Mesothelial cell of epicardium (in vitro differentiated cells): ENCODE measurements at regions not wholly inside any gene's neighbourhood (a gene's known extent, or its start where the extent isn't known, plus 50 kb on each side); places are given as distances from the start of the nearest gene placed in this dataset.

Experiments
- DNase-seq, 2 experiments: peaks; one replicate each; pipeline ENCODE4 v3.0.0; 2021; ENCODE audit warnings: low spot score in 2 of 2; ENCODE audit not compliant: unreplicated experiment in 2 of 2
- H3K27ac Mint-ChIP-seq: 2 replicates; pipeline ENCODE4 v1.8.0; 2021; ENCODE audit warnings: mixed read lengths
- H3K27me3 Mint-ChIP-seq: 2 replicates; pipeline ENCODE4 v1.8.0; 2021; ENCODE audit warnings: low read depth, mixed read lengths
- H3K36me3 Mint-ChIP-seq: 2 replicates; pipeline ENCODE4 v1.8.0; 2021; ENCODE audit warnings: mixed read lengths
- H3K4me1 Mint-ChIP-seq: 2 replicates; pipeline ENCODE4 v1.8.0; 2021; ENCODE audit warnings: mixed read lengths
- H3K4me3 Mint-ChIP-seq: 2 replicates; pipeline ENCODE4 v1.8.0; 2021; ENCODE audit warnings: mild to moderate bottlenecking, moderate library complexity, mixed read lengths
- H3K9me3 Mint-ChIP-seq: 2 replicates; pipeline ENCODE4 v1.8.0; 2021; ENCODE audit warnings: mixed read lengths
- TF ChIP-seq, protein P1 (sequence below): fragments of 200-600 bp; sonication (generic); IDR thresholded peaks from one replicate; pipeline ENCODE4 v1.5.0; 2021; ENCODE audit warnings: antibody characterized with exemption; ENCODE audit not compliant: unreplicated experiment

DNA sequence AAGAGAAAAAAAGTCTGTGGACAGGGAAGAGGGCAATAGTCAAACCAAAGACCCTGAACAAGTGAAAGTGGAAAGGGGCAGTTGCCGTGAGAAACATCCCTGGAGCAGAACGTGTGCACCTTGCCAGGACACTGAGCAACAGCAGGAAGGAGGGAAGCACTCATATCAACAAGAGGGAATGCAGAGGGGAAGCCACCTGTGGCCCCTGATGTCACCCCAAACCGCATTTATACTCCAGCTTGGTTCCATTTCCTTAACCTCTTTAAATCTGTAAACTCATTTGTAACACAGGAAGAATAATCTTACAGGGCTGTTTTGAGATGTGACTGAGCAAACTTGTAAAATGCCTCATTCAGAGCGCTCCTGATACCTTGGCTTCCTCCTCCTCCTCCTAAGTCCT is 698.8 kb downstream of the DIAPH3 start:
- H3K36me3 Mint-ChIP-seq = peaks cover 7% of the 10 kb centered on the region
- H3K9me3 Mint-ChIP-seq = peaks cover 14% of the 10 kb centered on the region
- no peak for DNase-seq
- no peak overlapping the region for H3K4me3 Mint-ChIP-seq
- peaks cover 15% of the 10 kb centered on the region for H3K4me1 Mint-ChIP-seq
- no peaks in the 10 kb centered on the region for H3K27me3 Mint-ChIP-seq
- TF ChIP-seq, protein P1, sequence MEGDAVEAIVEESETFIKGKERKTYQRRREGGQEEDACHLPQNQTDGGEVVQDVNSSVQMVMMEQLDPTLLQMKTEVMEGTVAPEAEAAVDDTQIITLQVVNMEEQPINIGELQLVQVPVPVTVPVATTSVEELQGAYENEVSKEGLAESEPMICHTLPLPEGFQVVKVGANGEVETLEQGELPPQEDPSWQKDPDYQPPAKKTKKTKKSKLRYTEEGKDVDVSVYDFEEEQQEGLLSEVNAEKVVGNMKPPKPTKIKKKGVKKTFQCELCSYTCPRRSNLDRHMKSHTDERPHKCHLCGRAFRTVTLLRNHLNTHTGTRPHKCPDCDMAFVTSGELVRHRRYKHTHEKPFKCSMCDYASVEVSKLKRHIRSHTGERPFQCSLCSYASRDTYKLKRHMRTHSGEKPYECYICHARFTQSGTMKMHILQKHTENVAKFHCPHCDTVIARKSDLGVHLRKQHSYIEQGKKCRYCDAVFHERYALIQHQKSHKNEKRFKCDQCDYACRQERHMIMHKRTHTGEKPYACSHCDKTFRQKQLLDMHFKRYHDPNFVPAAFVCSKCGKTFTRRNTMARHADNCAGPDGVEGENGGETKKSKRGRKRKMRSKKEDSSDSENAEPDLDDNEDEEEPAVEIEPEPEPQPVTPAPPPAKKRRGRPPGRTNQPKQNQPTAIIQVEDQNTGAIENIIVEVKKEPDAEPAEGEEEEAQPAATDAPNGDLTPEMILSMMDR = no peak
- H3K27ac Mint-ChIP-seq = no peak overlapping the region

DNA sequence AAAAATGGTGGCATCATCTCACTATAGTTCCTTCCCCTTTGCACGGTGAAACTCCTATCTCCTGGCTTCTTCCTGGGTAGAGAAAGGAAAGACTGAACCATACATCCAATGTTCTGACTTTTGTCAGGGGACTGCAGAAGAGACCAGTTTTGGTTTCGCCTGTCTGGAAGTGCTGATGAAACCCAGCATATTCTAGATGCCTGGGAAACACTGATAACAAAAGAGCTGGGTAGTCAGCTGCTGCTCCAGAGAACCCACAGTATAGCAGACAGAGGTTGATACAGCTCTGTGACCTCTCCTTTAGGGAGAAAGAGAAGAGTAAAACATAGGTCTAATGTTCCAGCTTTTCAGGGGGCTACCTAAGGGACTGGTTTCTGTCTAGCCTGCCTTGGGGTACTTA is 695.3 kb downstream of the DIAPH3 start:
- H3K36me3 Mint-ChIP-seq = peaks cover 7% of the 10 kb centered on the region
- no peak overlapping the region for H3K4me3 Mint-ChIP-seq
- H3K27me3 Mint-ChIP-seq = no peaks in the 10 kb centered on the region
- no peak for DNase-seq
- TF ChIP-seq, protein P1 = no peak
- peaks cover 14% of the 10 kb centered on the region for H3K9me3 Mint-ChIP-seq
- H3K27ac Mint-ChIP-seq = no peak overlapping the region
- peaks cover 28% of the 10 kb centered on the region for H3K4me1 Mint-ChIP-seq

DNA sequence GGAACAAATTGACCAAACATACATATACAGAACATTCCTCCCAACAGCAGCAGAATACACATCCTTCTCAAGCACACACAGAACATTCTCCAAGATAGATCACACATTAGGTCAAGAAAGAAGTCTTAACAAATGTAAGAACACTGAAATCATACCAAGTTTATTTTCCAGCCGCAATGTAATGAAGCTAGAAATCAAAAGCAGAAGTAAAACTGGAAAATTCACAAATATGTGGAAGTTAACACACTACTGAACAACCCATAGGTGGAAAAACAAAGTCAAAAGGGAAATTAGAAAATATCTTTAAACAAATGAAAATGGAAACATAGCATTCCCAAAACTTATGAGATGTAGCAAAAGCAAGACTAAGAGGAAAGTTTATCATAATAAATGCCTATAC is 692.6 kb downstream of the DIAPH3 start:
- H3K27ac Mint-ChIP-seq = no peak overlapping the region
- no peak overlapping the region for H3K4me3 Mint-ChIP-seq
- peaks cover 14% of the 10 kb centered on the region for H3K9me3 Mint-ChIP-seq
- no peak for DNase-seq
- no peaks in the 10 kb centered on the region for H3K27me3 Mint-ChIP-seq
- peaks cover 13% of the 10 kb centered on the region for H3K4me1 Mint-ChIP-seq
- H3K36me3 Mint-ChIP-seq = peaks cover 7% of the 10 kb centered on the region
- TF ChIP-seq, protein P1 = no peak

GRCh38 chr13:59472134-59472533 is 691.6 kb downstream of the DIAPH3 start:
- Mint-ChIP-seq H3K9me3 (peaks cover 14% of the 10 kb centered on the region), H3K27me3 (no peaks in the 10 kb centered on the region), H3K36me3 (peaks cover 7% of the 10 kb centered on the region), H3K4me3 (no peak overlapping the region), H3K27ac (peak overlapping the region; percentile 17), H3K4me1 (peaks cover 16% of the 10 kb centered on the region)
- DNase-seq = no peak
- TF ChIP-seq, protein P1 = no peak

GRCh38 chr13:59474696-59475095 is 689.0 kb downstream of the DIAPH3 start:
- DNase-seq = no peak
- Mint-ChIP-seq H3K4me3 (no peak overlapping the region), H3K9me3 (peaks cover 2% of the 10 kb centered on the region), H3K36me3 (no peaks in the 10 kb centered on the region), H3K4me1 (peaks cover 26% of the 10 kb centered on the region), H3K27me3 (no peaks in the 10 kb centered on the region), H3K27ac (no peak overlapping the region)
- TF ChIP-seq, protein P1 = no peak

GRCh38 chr13:59475911-59476310 is 687.8 kb downstream of the DIAPH3 start:
- Mint-ChIP-seq H3K27me3 (no peaks in the 10 kb centered on the region), H3K27ac (no peak overlapping the region), H3K4me1 (peaks cover 36% of the 10 kb centered on the region)

More at GRCh38 chr13:59475911-59476310, 687.8 kb downstream of the DIAPH3 start:
- Mint-ChIP-seq H3K4me3 (no peak overlapping the region), H3K9me3 (no peaks in the 10 kb centered on the region), H3K36me3 (no peaks in the 10 kb centered on the region)
- no peak for DNase-seq
- TF ChIP-seq, protein P1 = no peak
